ENCODE measurements at regions not wholly inside any gene's neighbourhood (a gene's known extent, or its start where the extent isn't known, plus 50 kb on each side); places are given as distances from the start of the nearest gene placed in this dataset.

DNA sequence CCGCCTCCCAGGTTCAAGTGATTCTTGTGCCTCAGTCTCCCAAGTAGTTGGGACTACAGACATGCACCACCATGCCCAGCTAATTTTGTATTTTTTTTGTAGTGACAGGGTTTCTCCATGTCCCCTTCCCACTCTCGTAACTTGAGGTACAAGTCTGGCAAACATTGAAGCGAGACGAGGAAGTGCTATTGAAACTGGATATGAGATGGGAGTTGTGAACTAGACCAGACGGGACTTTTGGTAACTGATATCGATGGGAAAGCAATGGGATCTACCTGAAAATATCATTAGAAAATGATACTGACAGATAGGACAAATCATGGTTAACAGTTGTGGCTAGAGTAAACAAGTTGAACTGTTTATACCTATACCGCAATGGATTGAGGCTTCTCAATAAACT lies 95.2 kb upstream of the TRABD2B start:
- dilution Hi-C loops (cut with MboI; ENCODE audit: extremely low pct_ligation_motif_present, low sequenced_read_pairs) (no loop called here), intact Hi-C loops (cut with micrococcal nuclease) (no loop called here)
- no peaks in the 10 kb centered on the region for H3K79me2 ChIP-seq (ENCODE audit: control insufficient read depth, insufficient read depth, low read length)
- H3K36me3 ChIP-seq (ENCODE audit: control insufficient read depth in 2 of 2, extremely low read depth in 1 of 2, insufficient read depth in 2 of 2, low read length in 2 of 2), result no peaks in the 10 kb centered on the region
- no peak overlapping the region for H3K27ac ChIP-seq (ENCODE audit: insufficient read depth, low read depth, low read length)
- no peaks in the 10 kb centered on the region for H3K4me1 ChIP-seq (ENCODE audit: control insufficient read depth, extremely low read depth, insufficient read depth, low read length)
- H3K4me3 ChIP-seq (replicated peaks in 1 of 3; ENCODE audit: insufficient read depth in 1 of 3, low read depth in 1 of 3, low read length in 3 of 3), result no peak overlapping the region
- POLR2A ChIA-PET, result no interaction called here
- no peak overlapping the region for H3K4me2 ChIP-seq (ENCODE audit: insufficient read depth, low read length)
- H4K20me1 ChIP-seq (replicated peaks; ENCODE audit: control insufficient read depth, extremely low read depth, insufficient read depth, low read length), result no peaks in the 10 kb centered on the region
- FAIRE-seq (no peak), DNase-seq (ENCODE audit: low read depth, low spot score) (no peak)
- TF ChIP-seq POLR2A (IDR thresholded peaks at IDR 0.05; ENCODE audit: low read depth, low read length) (no peak), JUN (IDR thresholded peaks at IDR 0.05; ENCODE audit: borderline replicate concordance, insufficient read depth, insufficient read length, low read depth) (no peak), CTCF (IDR thresholded peaks at IDR 0.05; ENCODE audit: extremely low read depth in 1 of 2, insufficient read depth in 1 of 2, low read depth in 1 of 2, low read length in 2 of 2) (no peak), FOS (IDR thresholded peaks at IDR 0.05; ENCODE audit: borderline replicate concordance, insufficient read depth, low read length) (no peak), MYC (IDR thresholded peaks at IDR 0.05; ENCODE audit: low read depth, low read length) (no peak), GATA2 (IDR thresholded peaks at IDR 0.05; ENCODE audit: insufficient read depth, insufficient read length, low read depth, low read length) (no peak), EZH2 (IDR thresholded peaks at IDR 0.05; ENCODE audit: borderline replicate concordance, low read depth, low read length, severe bottlenecking) (no peak), POLR2AphosphoS5 (IDR thresholded peaks at IDR 0.05; ENCODE audit: insufficient read depth, low read depth, low read length) (no peak)
- TF ChIP-seq, protein P1, sequence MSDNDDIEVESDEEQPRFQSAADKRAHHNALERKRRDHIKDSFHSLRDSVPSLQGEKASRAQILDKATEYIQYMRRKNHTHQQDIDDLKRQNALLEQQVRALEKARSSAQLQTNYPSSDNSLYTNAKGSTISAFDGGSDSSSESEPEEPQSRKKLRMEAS (IDR thresholded peaks at IDR 0.05; ENCODE audit: insufficient read depth, insufficient read length), result no peak
- CTCF ChIA-PET, result interaction anchor here (1.9 kb wide), 1 partner anchor 144 kb away, joined by 16 read pairs; no protein-coding TSS in a partner anchor
- no peak overlapping the region for H2AFZ ChIP-seq (ENCODE audit: low read depth, low read length)
- no TSS peak for BruUV-seq (replicated peaks)
- H3K27me3 ChIP-seq (ENCODE audit: control insufficient read depth in 2 of 2, insufficient read depth in 2 of 2, low read length in 2 of 2), result no peaks in the 10 kb centered on the region
- H3K9me3 ChIP-seq (replicated peaks; ENCODE audit: control insufficient read depth, insufficient read depth, low read length), result no peaks in the 10 kb centered on the region
- no peaks in the 10 kb centered on the region for H3K9me1 ChIP-seq (replicated peaks; ENCODE audit: control insufficient read depth, extremely low read depth, insufficient read depth, low read length)
- no peak overlapping the region for H3K9ac ChIP-seq (replicated peaks; ENCODE audit: extremely low read depth, insufficient read depth, low read length)

Data from endothelial cell of umbilical vein (primary cell).